Heart right ventricle (tissue), 16 donors: ENCODE measurements at regions not wholly inside any gene's neighbourhood (a gene's known extent, or its start where the extent isn't known, plus 50 kb on each side); places are given as distances from the start of the nearest gene placed in this dataset.
A peak's percentile ranks its signal among the peaks of the same experiment; 100 is the strongest.

Experiments
- ATAC-seq, 8 donors: fragments of 200-7000 bp; cut with Tn5 transposase; one replicate each; pipeline ENCODE4 v1.9.1; 2020; ENCODE audit warnings: mild to moderate bottlenecking in 8 of 8, moderate library complexity in 8 of 8, moderate number of reproducible peaks in 1 of 8
- DNase-seq, 2 donors: peaks; one replicate each; pipeline ENCODE4 v3.0.0-alpha.2; 2020
- H3K27ac ChIP-seq, 10 donors: fragments of 200-600 bp; sonication (generic) in 2 of 10; one replicate each; pipeline versions ENCODE4 v1.5.0 to v1.8.0; 2020 to 2022; ENCODE audit warnings: mild to moderate bottlenecking in 3 of 10
- H3K27me3 ChIP-seq, 7 donors: fragments of 200-600 bp; one replicate each; pipeline ENCODE4 v1.8.0; 2021 to 2022; ENCODE audit warnings: mild to moderate bottlenecking in 2 of 7
- H3K36me3 ChIP-seq, 9 donors: fragments of 200-600 bp; sonication (generic) in 1 of 9; one replicate each; pipeline versions ENCODE4 v1.5.0 to v1.8.0; 2020 to 2022; ENCODE audit warnings: mild to moderate bottlenecking in 2 of 9
- H3K4me1 ChIP-seq, 9 donors: fragments of 200-600 bp; sonication (generic) in 1 of 9; one replicate each; pipeline versions ENCODE4 v1.5.0 to v1.8.0; 2020 to 2022; ENCODE audit warnings: mild to moderate bottlenecking in 4 of 9
- H3K4me3 ChIP-seq, 10 donors: fragments of 200-600 bp; sonication (generic) in 2 of 10; one replicate each; pipeline versions ENCODE4 v1.5.0 to v1.8.0; 2020 to 2022; ENCODE audit warnings: mild to moderate bottlenecking in 7 of 10, moderate library complexity in 2 of 10
- H3K9me3 ChIP-seq, 11 donors: fragments of 200-600 bp in 10 of 11; sonication (generic) in 2 of 11; one replicate each; pipeline versions ENCODE4 v1.5.0 to v1.8.0; 2013 to 2022; ENCODE audit warnings: mild to moderate bottlenecking in 2 of 11, control low read depth in 1 of 11, moderate library complexity in 1 of 11
- WGBS, 2 donors: extraction: QIAGEN DNeasy Blood & Tissue Kit; methylation state at CpG; one replicate each; pipeline ENCODE4 v1.1.7; 2013; ENCODE audit warnings: inconsistent platforms in 1 of 2; 5-methylcytosine and 5-hydroxymethylcytosine counted together
- intact Hi-C, 10 donors: fragments of 100-400 bp; cut with DNase I; formaldehyde crosslinking; loops; one replicate each; pipeline versions ENCODE4 v1.11.1 to v1.14.2; 2022
- TF ChIP-seq, protein P1 (sequence below), 9 donors: fragments of 200-600 bp; sonication (generic) in 2 of 9; IDR thresholded peaks; one replicate each; pipeline versions ENCODE4 v1.5.0 to v1.8.0; 2021 to 2022; ENCODE audit warnings: antibody characterized with exemption in 9 of 9, mild to moderate bottlenecking in 5 of 9, moderate library complexity in 1 of 9
- donor health status: Arrhythmogenic right ventricular cardiomyopathy.
- donor health status: ischemic (EF 13 %, LVEDD 7.1; RV severe dilation, severe dysfunction).
- donor health status: healthy with polysubstance abuse.
- donor health status: DM: no; HTN: yes; CAD: no.
- donor health status: DM: no; HTN: no; CAD: no.
- donor health status: ischemic (EF 25% LVEDD 6.9; RV normal size, moderate dysfunction).
- donor health status: ischemic (EF 25% LVEDD 5.7; RV mildly dilated, moderate dysfunction).
- donor health status: healthy.
- donor health status: DM: yes; HTN: yes; CAD: no.
- donor health status: Ischemic cardiomyopathy.
- donor health status: ischemic (EF 35%, LVEDD 5.7; RV mildly dilated, moderate dysfunction).
- donor health status: nonischemic (EF 11% LVEDD 7.7; RV severe dilation, severe dysfunction).
- donor health status: DM: yes; HTN: yes; CAD: no.
- donor health status: PGD.
- donor health status: ischemic (EF 29% LVEDD 5.4; RV normal size, mild dysfunction).
- donor health status: nonischemic (EF 23%, LVEDD 6.1; RV moderate dilation, normal function).

GRCh38 chr11:127345819-127346459, 345.4 kb upstream of the KIRREL3 start:
- TF ChIP-seq, protein P1, sequence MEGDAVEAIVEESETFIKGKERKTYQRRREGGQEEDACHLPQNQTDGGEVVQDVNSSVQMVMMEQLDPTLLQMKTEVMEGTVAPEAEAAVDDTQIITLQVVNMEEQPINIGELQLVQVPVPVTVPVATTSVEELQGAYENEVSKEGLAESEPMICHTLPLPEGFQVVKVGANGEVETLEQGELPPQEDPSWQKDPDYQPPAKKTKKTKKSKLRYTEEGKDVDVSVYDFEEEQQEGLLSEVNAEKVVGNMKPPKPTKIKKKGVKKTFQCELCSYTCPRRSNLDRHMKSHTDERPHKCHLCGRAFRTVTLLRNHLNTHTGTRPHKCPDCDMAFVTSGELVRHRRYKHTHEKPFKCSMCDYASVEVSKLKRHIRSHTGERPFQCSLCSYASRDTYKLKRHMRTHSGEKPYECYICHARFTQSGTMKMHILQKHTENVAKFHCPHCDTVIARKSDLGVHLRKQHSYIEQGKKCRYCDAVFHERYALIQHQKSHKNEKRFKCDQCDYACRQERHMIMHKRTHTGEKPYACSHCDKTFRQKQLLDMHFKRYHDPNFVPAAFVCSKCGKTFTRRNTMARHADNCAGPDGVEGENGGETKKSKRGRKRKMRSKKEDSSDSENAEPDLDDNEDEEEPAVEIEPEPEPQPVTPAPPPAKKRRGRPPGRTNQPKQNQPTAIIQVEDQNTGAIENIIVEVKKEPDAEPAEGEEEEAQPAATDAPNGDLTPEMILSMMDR (IDR thresholded peaks at IDR 0.05): peak; percentile 57 to 85 (median 70)
- DNase-seq (peak in 1 of 2 donors; percentile 14), ATAC-seq (no peak)
- no peak overlapping the region for H3K4me3 ChIP-seq
- peaks cover 0 to 12% (median 0%) of the 10 kb centered on the region in 11 donors for H3K9me3 ChIP-seq
- H3K27ac ChIP-seq: no peak overlapping the region
- intact Hi-C loops: loop anchor here in 9 of 10 donors (2.0 to 10.0 kb wide), 5 partner anchors 344 to 905 kb away; partner anchors contain the start of gene KIRREL3 (in 1 of the 9)
- 28 to 30% methylated on average over 12 of the region's 12 CpGs for WGBS, 2 donors
- H3K4me1 ChIP-seq: no peaks in the 10 kb centered on the region
- H3K27me3 ChIP-seq: peaks cover 0 to 10% (median 0%) of the 10 kb centered on the region in 7 donors
- H3K36me3 ChIP-seq: no peaks in the 10 kb centered on the region

DNA sequence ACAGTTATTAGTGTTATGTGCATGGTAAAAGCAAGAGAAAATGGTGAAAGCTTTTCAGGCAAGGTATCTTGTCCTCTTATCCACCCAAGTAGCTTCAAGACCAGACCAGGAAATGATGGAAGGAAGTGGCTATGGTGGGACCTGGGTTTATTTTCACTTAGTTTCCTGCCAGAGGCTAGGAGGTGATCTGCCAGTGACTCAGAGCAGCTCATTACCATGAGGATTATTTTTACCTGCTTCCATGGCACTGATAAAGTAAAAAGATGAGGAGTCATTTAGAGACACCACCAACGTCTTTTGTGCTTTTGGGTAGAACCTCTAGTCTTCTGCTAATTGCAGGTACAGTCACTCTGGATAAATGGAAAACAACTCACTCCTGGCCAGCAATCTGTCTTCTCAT, 339.9 kb upstream of the KIRREL3 start:
- TF ChIP-seq, protein P1 (IDR thresholded peaks at IDR 0.05): no peak
- intact Hi-C loops: loop anchor here in 1 of 10 donors (10.0 kb wide), 1 partner anchor 626 kb away; no protein-coding TSS in a partner anchor
- peaks cover 0 to 6% (median 0%) of the 10 kb centered on the region in 7 donors for H3K27me3 ChIP-seq
- H3K36me3 ChIP-seq: no peaks in the 10 kb centered on the region
- WGBS, 2 donors: 38 to 61% methylated on average over 1 of the region's 1 CpG
- no peak overlapping the region for H3K4me3 ChIP-seq
- DNase-seq (no peak), ATAC-seq (no peak)
- no peaks in the 10 kb centered on the region for H3K4me1 ChIP-seq
- H3K9me3 ChIP-seq: no peaks in the 10 kb centered on the region
- no peak overlapping the region for H3K27ac ChIP-seq

- TF ChIP-seq, protein P1 (IDR thresholded peaks at IDR 0.05): no peak
- ATAC-seq (no peak), DNase-seq (no peak)
- no peaks in the 10 kb centered on the region for H3K9me3 ChIP-seq
- H3K27ac ChIP-seq: no peak overlapping the region
- H3K4me1 ChIP-seq: no peaks in the 10 kb centered on the region
- 90% methylated on average over 1 of the region's 1 CpG for WGBS, 2 donors
- intact Hi-C loops: loop anchor here in 1 of 10 donors (10.0 kb wide), 1 partner anchor 325 kb away; no protein-coding TSS in a partner anchor
- no peak overlapping the region for H3K4me3 ChIP-seq
- H3K27me3 ChIP-seq: no peaks in the 10 kb centered on the region
- no peaks in the 10 kb centered on the region for H3K36me3 ChIP-seq
These were observed 338.8 kb upstream of the KIRREL3 start for GRCh38 chr11:127339376-127339775.

GRCh38 chr11:127338380-127339259, 338.1 kb upstream of the KIRREL3 start:
- intact Hi-C loops: loop anchor here in 1 of 10 donors (10.0 kb wide), 1 partner anchor 324 kb away; no protein-coding TSS in a partner anchor
- ATAC-seq (no peak), DNase-seq (no peak)
- TF ChIP-seq, protein P1 (IDR thresholded peaks at IDR 0.05): no peak
- H3K27me3 ChIP-seq: no peaks in the 10 kb centered on the region
- no peaks in the 10 kb centered on the region for H3K36me3 ChIP-seq
- 58 to 67% methylated on average over 6 of the region's 6 CpGs for WGBS, 2 donors
- H3K9me3 ChIP-seq: peaks cover 0 to 5% (median 0%) of the 10 kb centered on the region in 11 donors
- no peak overlapping the region for H3K27ac ChIP-seq
- no peak overlapping the region for H3K4me3 ChIP-seq
- H3K4me1 ChIP-seq: no peaks in the 10 kb centered on the region
